ENCODE measurements at regions not wholly inside any gene's neighbourhood (a gene's known extent, or its start where the extent isn't known, plus 50 kb on each side); places are given as distances from the start of the nearest gene placed in this dataset.

- H3K27me3 Mint-ChIP-seq = no peaks in the 10 kb centered on the region
- ChIA-PET POLR2A (no interaction called here), CTCF (no interaction called here)
- H3K4me1 ChIP-seq (ENCODE audit: insufficient read depth, low read length) = no peaks in the 10 kb centered on the region
- H3K36me3 Mint-ChIP-seq (ENCODE audit: low read depth) = no peaks in the 10 kb centered on the region
- ATAC-seq (ENCODE audit: poor library complexity) (no peak), DNase-seq (no peak)
- no peaks in the 10 kb centered on the region for H3K36me3 ChIP-seq (ENCODE audit: insufficient read depth, low read length)
- H3K4me3 ChIP-seq (ENCODE audit: low read length) = no peak overlapping the region
- H3K27me3 ChIP-seq (ENCODE audit: control insufficient read depth in 1 of 2, insufficient read depth in 2 of 2, low read length in 2 of 2) = no peaks in the 10 kb centered on the region
- no peak overlapping the region for H3K27ac ChIP-seq (ENCODE audit: low read depth in 1 of 2, low read length in 2 of 2)
- intact Hi-C loops (cut with DNase I, micrococcal nuclease) = no loop called here
- no peaks in the 10 kb centered on the region for H3K4me1 Mint-ChIP-seq (ENCODE audit: low read depth)
- H3K27ac Mint-ChIP-seq = no peak overlapping the region
- H3K9me3 ChIP-seq (ENCODE audit: control insufficient read depth in 1 of 2, insufficient read depth in 1 of 2, low read length in 2 of 2) = peaks cover 0 to 3% of the 10 kb centered on the region in 2 experiments
- no peak for TF ChIP-seq CTCF (IDR thresholded peaks at IDR 0.05)
- peaks cover 6% of the 10 kb centered on the region for H3K9me3 Mint-ChIP-seq
- H3K4me3 Mint-ChIP-seq = no peak overlapping the region
Observed at GRCh38 chr12:38501991-38502390, 185.4 kb downstream of the ALG10B start.

- ATAC-seq (ENCODE audit: poor library complexity) = no peak
- POLR2A ChIA-PET = no interaction called here
- no peaks in the 10 kb centered on the region for H3K27me3 ChIP-seq (ENCODE audit: control insufficient read depth in 1 of 2, insufficient read depth in 2 of 2, low read length in 2 of 2)
- H3K9me3 ChIP-seq (ENCODE audit: control insufficient read depth in 1 of 2, insufficient read depth in 1 of 2, low read length in 2 of 2) = peaks cover 0 to 3% of the 10 kb centered on the region in 2 experiments
- Mint-ChIP-seq H3K36me3 (ENCODE audit: low read depth) (no peaks in the 10 kb centered on the region), H3K4me1 (ENCODE audit: low read depth) (no peaks in the 10 kb centered on the region), H3K27ac (no peak overlapping the region), H3K27me3 (no peaks in the 10 kb centered on the region), H3K9me3 (peaks cover 6% of the 10 kb centered on the region), H3K4me3 (no peak overlapping the region)
- H3K4me1 ChIP-seq (ENCODE audit: insufficient read depth, low read length) = no peaks in the 10 kb centered on the region
- CTCF ChIA-PET = no interaction called here
- TF ChIP-seq CTCF (IDR thresholded peaks at IDR 0.05) = no peak
- H3K27ac ChIP-seq (ENCODE audit: low read depth in 1 of 2, low read length in 2 of 2) = no peak overlapping the region
- no peak for DNase-seq
- intact Hi-C loops (cut with DNase I, micrococcal nuclease) = no loop called here
- H3K36me3 ChIP-seq (ENCODE audit: insufficient read depth, low read length) = no peaks in the 10 kb centered on the region
- H3K4me3 ChIP-seq (ENCODE audit: low read length) = no peak overlapping the region
Observed at GRCh38 chr12:38502415-38502814, 185.8 kb downstream of the ALG10B start.

GRCh38 chr12:38507839-38508238, 191.3 kb downstream of the ALG10B start:
- H3K36me3 Mint-ChIP-seq (ENCODE audit: low read depth) = no peaks in the 10 kb centered on the region
- H3K9me3 Mint-ChIP-seq = peaks cover 11% of the 10 kb centered on the region
- ATAC-seq (ENCODE audit: poor library complexity) (no peak), DNase-seq (no peak)
- Histone ChIP-seq H3K9me3 (ENCODE audit: control insufficient read depth in 1 of 2, insufficient read depth in 1 of 2, low read length in 2 of 2) (peaks cover 7 to 15% of the 10 kb centered on the region in 2 experiments), H3K4me1 (ENCODE audit: insufficient read depth, low read length) (no peaks in the 10 kb centered on the region), H3K27ac (ENCODE audit: low read depth in 1 of 2, low read length in 2 of 2) (no peak overlapping the region), H3K36me3 (ENCODE audit: insufficient read depth, low read length) (no peaks in the 10 kb centered on the region), H3K27me3 (ENCODE audit: control insufficient read depth in 1 of 2, insufficient read depth in 2 of 2, low read length in 2 of 2) (peaks cover 0 to 2% of the 10 kb centered on the region in 2 experiments), H3K4me3 (ENCODE audit: low read length) (no peak overlapping the region)
- H3K27ac Mint-ChIP-seq = no peak overlapping the region
- no peak overlapping the region for H3K4me3 Mint-ChIP-seq
- no peak for TF ChIP-seq CTCF (IDR thresholded peaks at IDR 0.05)
- intact Hi-C loops (cut with DNase I, micrococcal nuclease) = no loop called here
- ChIA-PET POLR2A (no interaction called here), CTCF (no interaction called here)
- no peaks in the 10 kb centered on the region for H3K27me3 Mint-ChIP-seq
- no peaks in the 10 kb centered on the region for H3K4me1 Mint-ChIP-seq (ENCODE audit: low read depth)

All from CD4-positive, alpha-beta T cell (primary cell).